NCI-H187 (cell line): ENCODE measurements at regions not wholly inside any gene's neighbourhood (a gene's known extent, or its start where the extent isn't known, plus 50 kb on each side); places are given as distances from the start of the nearest gene placed in this dataset.
"Not testable (repeated sequence)": the region's sequence is repeated elsewhere in the genome, so short reads cannot be mapped to it uniquely, and the experiment has no call there.

Experiments
- DNase-seq, 2 experiments: peaks; one replicate each; lab custom pipeline; 2025; lab: John Stamatoyannopoulos, UW

GRCh38 chr1:219863816-219864215, 64.5 kb downstream of the SLC30A10 start:
- not testable (repeated sequence) for DNase-seq

- DNase-seq, result no peak
These were observed 66.0 kb downstream of the SLC30A10 start for GRCh38 chr1:219862366-219862765.

- no peak for DNase-seq
These were observed 69.4 kb downstream of the SLC30A10 start for GRCh38 chr1:219858980-219859379.

GRCh38 chr1:219847215-219847855, 81.0 kb downstream of the SLC30A10 start:
- no peak for DNase-seq

- DNase-seq, result not testable (repeated sequence)
These were observed 88.8 kb downstream of the SLC30A10 start for GRCh38 chr1:219839595-219839994.

- DNase-seq, result no peak
These were observed 90.4 kb downstream of the SLC30A10 start for GRCh38 chr1:219837994-219838294.

GRCh38 chr1:219837274-219837993, 90.9 kb downstream of the SLC30A10 start:
- DNase-seq, result no peak

- DNase-seq, result no peak
These were observed 93.9 kb downstream of the SLC30A10 start for GRCh38 chr1:219834314-219834917.

GRCh38 chr1:219833214-219833815, 95.0 kb downstream of the SLC30A10 start:
- DNase-seq, result no peak

GRCh38 chr1:219826290-219826689, 102.1 kb downstream of the SLC30A10 start:
- no peak for DNase-seq

GRCh38 chr1:219825355-219825754, 103.0 kb downstream of the SLC30A10 start:
- DNase-seq, result no peak

- no peak for DNase-seq
These were observed 104.0 kb downstream of the SLC30A10 start for GRCh38 chr1:219824338-219824737.

GRCh38 chr1:219820551-219820950, 107.8 kb downstream of the SLC30A10 start:
- no peak for DNase-seq

GRCh38 chr1:219817914-219818313, 110.4 kb downstream of the SLC30A10 start:
- no peak for DNase-seq

- DNase-seq, result no peak
These were observed 115.1 kb downstream of the SLC30A10 start for GRCh38 chr1:219813294-219813693.

GRCh38 chr1:219812491-219813203, 115.7 kb downstream of the SLC30A10 start:
- peak in 1 of 2 experiments; percentile 17 for DNase-seq

- no peak for DNase-seq
These were observed 116.3 kb downstream of the SLC30A10 start for GRCh38 chr1:219812086-219812485.

- DNase-seq, result no peak
These were observed 117.9 kb downstream of the SLC30A10 start for GRCh38 chr1:219810451-219810850.

GRCh38 chr1:219808790-219809189, 119.6 kb downstream of the SLC30A10 start:
- no peak for DNase-seq

- DNase-seq, result no peak
These were observed 121.7 kb downstream of the SLC30A10 start for GRCh38 chr1:219806642-219807041.

GRCh38 chr1:219806020-219806419, 122.3 kb downstream of the SLC30A10 start:
- DNase-seq, result no peak

- no peak for DNase-seq
These were observed 123.2 kb downstream of the SLC30A10 start for GRCh38 chr1:219805191-219805590.
